HCT116 (cell line): ENCODE measurements at regions not wholly inside any gene's neighbourhood (a gene's known extent, or its start where the extent isn't known, plus 50 kb on each side); places are given as distances from the start of the nearest gene placed in this dataset.

Source experiments
- ATAC-seq: fragments of 200-7000 bp; cut with Tn5 transposase; 2 replicates; pipeline ENCODE4 v1.9.1; 2020; ENCODE audit warnings: mild to moderate bottlenecking, moderate library complexity
- BruUV-seq: library from RNA; stranded (reverse); fragments of 400-500 nt; replicated peaks from 2 replicates; lab custom pipeline; 2021; lab: Mats Ljungman, UMichigan
- CTCF ChIA-PET: fragments of 300-600 bp; sonication (Branson Sonifier 250); formaldehyde crosslinking; loops from one replicate; lab custom pipeline; 2021; ENCODE audit warnings: antibody characterized with exemption; lab: Charles Lee
- POLR2A ChIA-PET: fragments of 300-600, 350-600 bp; sonication (Branson Sonifier 250); formaldehyde crosslinking; loops from one replicate; lab custom pipeline; 2021; ENCODE audit warnings: antibody characterized with exemption; lab: Charles Lee
- RAD21 ChIA-PET, 2 experiments: fragments of 300-600 bp; sonication (Branson Sonifier 250); formaldehyde crosslinking; loops; one replicate each; lab custom pipeline; 2023; ENCODE audit warnings: low total read pairs in 2 of 2; ENCODE audit not compliant: uncharacterized antibody in 2 of 2, unreplicated experiment in 2 of 2, low non-redundant PET in 1 of 2; lab: Charles Lee
- DNase-seq: peaks from one replicate; pipeline ENCODE4 v3.0.0-alpha.2; 2010; ENCODE audit warnings: low read depth, low spot score
- H2AFZ ChIP-seq: fragments of 200-600 bp; shearing (Covaris generic), sonication (generic); 2 replicates; pipeline ENCODE4 v1.6.1; 2017; ENCODE audit warnings: low read depth, mixed run types, mixed read lengths, antibody characterized with exemption, low read length; ENCODE audit not compliant: poor library complexity, severe bottlenecking
- H3K27ac ChIP-seq: 2 replicates; pipeline ENCODE4 v1.5.1; 2012; ENCODE audit warnings: low read depth, low read length
- H3K27me3 ChIP-seq: fragments of 200-600 bp; sonication (generic); 2 replicates; pipeline ENCODE4 v1.6.1; 2016; ENCODE audit warnings: mixed run types, low read length, mixed read lengths; ENCODE audit not compliant: insufficient read depth
- H3K36me3 ChIP-seq, 2 experiments: fragments of 200-500 bp in 1 of 2; fragments of 200-600 bp in 1 of 2; sonication (Bioruptor generic) in 1 of 2; sonication (generic) in 1 of 2; 2 replicates each; pipeline versions ENCODE4 v1.5.1 to v1.6.1; 2014 to 2016; ENCODE audit warnings: low read length in 2 of 2, inconsistent platforms in 1 of 2, mixed read lengths in 1 of 2, mixed run types in 1 of 2; ENCODE audit not compliant: insufficient read depth in 2 of 2, control insufficient read depth in 1 of 2
- H3K4me1 ChIP-seq, 2 experiments: fragments of 200-600 bp in 1 of 2; sonication (generic) in 1 of 2; 2 replicates each; pipeline versions ENCODE4 v1.5.1 to v1.6.1; 2012 to 2017; ENCODE audit warnings: low read length in 2 of 2, inconsistent platforms in 1 of 2, mild to moderate bottlenecking in 1 of 2, mixed read lengths in 1 of 2, mixed run types in 1 of 2, moderate library complexity in 1 of 2; ENCODE audit not compliant: insufficient read depth in 2 of 2, control insufficient read depth in 1 of 2
- H3K4me2 ChIP-seq: fragments of 200-600 bp; sonication (generic); 2 replicates; pipeline ENCODE4 v1.6.1; 2017; ENCODE audit warnings: mixed run types, low read length, mixed read lengths
- H3K4me3 ChIP-seq, 2 experiments: fragments of 200-600 bp in 1 of 2; sonication (generic) in 1 of 2; replicated peaks in 1 of 2; 2 replicates each; pipeline ENCODE4 v1.5.1; 2011 to 2016; ENCODE audit warnings: low read length in 2 of 2, control low read depth in 1 of 2, low read depth in 1 of 2, mild to moderate bottlenecking in 1 of 2, mixed read lengths in 1 of 2, mixed run types in 1 of 2
- H3K79me2 ChIP-seq: fragments of 200-600 bp; sonication (generic); 2 replicates; pipeline ENCODE4 v1.6.1; 2017; ENCODE audit warnings: mild to moderate bottlenecking, mixed run types, low read length, moderate library complexity, mixed read lengths; ENCODE audit not compliant: insufficient read depth
- H3K9ac ChIP-seq: fragments of 200-600 bp; sonication (generic); 2 replicates; pipeline ENCODE4 v1.6.1; 2016; ENCODE audit warnings: low read length, mixed read lengths
- H3K9me2 ChIP-seq: fragments of 200-600 bp; sonication (generic), shearing (Covaris generic); 2 replicates; pipeline ENCODE4 v1.6.1; 2017; ENCODE audit warnings: mixed run types, mild to moderate bottlenecking, moderate library complexity; ENCODE audit not compliant: insufficient read depth
- H3K9me3 ChIP-seq, 2 experiments: fragments of 200-500 bp in 1 of 2; fragments of 200-600 bp in 1 of 2; sonication (Bioruptor generic) in 1 of 2; sonication (generic) in 1 of 2; 2 replicates each; pipeline ENCODE4 v1.6.1; 2014 to 2017; ENCODE audit warnings: low read length in 2 of 2, mixed read lengths in 2 of 2, inconsistent platforms in 1 of 2, low read depth in 1 of 2, mild to moderate bottlenecking in 1 of 2, mixed run types in 1 of 2, moderate library complexity in 1 of 2; ENCODE audit not compliant: control insufficient read depth in 1 of 2, insufficient read depth in 1 of 2
- H4K20me1 ChIP-seq: fragments of 200-600 bp; sonication (generic), shearing (Covaris generic); 2 replicates; pipeline ENCODE4 v1.6.1; 2017; ENCODE audit warnings: mixed run types, mild to moderate bottlenecking, moderate library complexity; ENCODE audit not compliant: insufficient read depth
- CEBPB ChIP-seq: IDR thresholded peaks from 2 replicates; pipeline ENCODE4 v1.6.1; 2012; ENCODE audit warnings: low read depth
- POLR2A ChIP-seq: IDR thresholded peaks from 2 replicates; pipeline ENCODE4 v1.7.0; 2011; ENCODE audit warnings: borderline replicate concordance; ENCODE audit not compliant: insufficient read depth, insufficient read length; ENCODE audit errors: extremely low read depth
- YY1 ChIP-seq: IDR thresholded peaks from 2 replicates; pipeline ENCODE4 v1.6.1; 2011; ENCODE audit warnings: low read length, low read depth, moderate library complexity, mild to moderate bottlenecking; ENCODE audit not compliant: insufficient replicate concordance; ENCODE audit errors: extremely low read depth
- intact Hi-C: fragments of 100-400 bp; cut with micrococcal nuclease; formaldehyde crosslinking; loops from 2 replicates; pipeline ENCODE4 v1.10.0; 2022
- TF ChIP-seq, protein P1 (sequence below): IDR thresholded peaks from 2 replicates; pipeline ENCODE4 v1.6.1; 2012; ENCODE audit warnings: low read depth
- TF ChIP-seq, protein P2 (sequence below): IDR thresholded peaks from 2 replicates; pipeline ENCODE4 v1.6.1; 2011; ENCODE audit warnings: mild to moderate bottlenecking, low read length, moderate library complexity; ENCODE audit not compliant: insufficient replicate concordance; ENCODE audit errors: extremely low read depth

DNA sequence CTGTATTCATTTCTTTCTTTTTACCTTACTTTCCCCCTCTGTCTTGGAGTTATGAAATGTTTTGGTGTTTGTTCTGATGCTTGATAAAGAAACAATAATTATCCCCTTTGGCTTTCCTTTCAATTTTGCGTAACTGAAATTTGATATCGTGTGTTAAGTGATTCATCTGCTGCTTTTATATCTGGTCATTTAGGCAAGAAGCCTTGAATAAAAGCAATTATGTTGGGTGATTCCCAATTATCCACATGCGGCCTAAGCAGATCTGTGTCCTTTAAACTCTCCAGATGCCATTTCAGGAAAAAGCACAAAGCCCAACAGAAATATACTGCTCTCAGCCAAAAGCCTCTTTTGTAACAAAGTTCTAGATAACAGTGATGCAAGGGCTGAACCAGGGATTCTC, 92.8 kb downstream of the TAF11L14 start:
- POLR2A ChIA-PET: no interaction called here
- Histone ChIP-seq H3K27me3 (no peaks in the 10 kb centered on the region), H4K20me1 (no peaks in the 10 kb centered on the region), H3K9me2 (no peaks in the 10 kb centered on the region), H2AFZ (no peak overlapping the region), H3K79me2 (no peaks in the 10 kb centered on the region), H3K9ac (no peak overlapping the region), H3K27ac (no peak overlapping the region), H3K36me3 (no peaks in the 10 kb centered on the region), H3K4me3 (no peak overlapping the region), H3K4me2 (no peak overlapping the region), H3K4me1 (no peaks in the 10 kb centered on the region), H3K9me3 (peaks cover 8 to 47% of the 10 kb centered on the region in 2 experiments; a peak in 3 of 4 replicates)
- no peak for ATAC-seq
- RAD21 ChIA-PET: no interaction called here
- CTCF ChIA-PET: no interaction called here
- no TSS peak for BruUV-seq
- DNase-seq: no peak
- no peak for TF ChIP-seq CEBPB
- TF ChIP-seq, protein P1, sequence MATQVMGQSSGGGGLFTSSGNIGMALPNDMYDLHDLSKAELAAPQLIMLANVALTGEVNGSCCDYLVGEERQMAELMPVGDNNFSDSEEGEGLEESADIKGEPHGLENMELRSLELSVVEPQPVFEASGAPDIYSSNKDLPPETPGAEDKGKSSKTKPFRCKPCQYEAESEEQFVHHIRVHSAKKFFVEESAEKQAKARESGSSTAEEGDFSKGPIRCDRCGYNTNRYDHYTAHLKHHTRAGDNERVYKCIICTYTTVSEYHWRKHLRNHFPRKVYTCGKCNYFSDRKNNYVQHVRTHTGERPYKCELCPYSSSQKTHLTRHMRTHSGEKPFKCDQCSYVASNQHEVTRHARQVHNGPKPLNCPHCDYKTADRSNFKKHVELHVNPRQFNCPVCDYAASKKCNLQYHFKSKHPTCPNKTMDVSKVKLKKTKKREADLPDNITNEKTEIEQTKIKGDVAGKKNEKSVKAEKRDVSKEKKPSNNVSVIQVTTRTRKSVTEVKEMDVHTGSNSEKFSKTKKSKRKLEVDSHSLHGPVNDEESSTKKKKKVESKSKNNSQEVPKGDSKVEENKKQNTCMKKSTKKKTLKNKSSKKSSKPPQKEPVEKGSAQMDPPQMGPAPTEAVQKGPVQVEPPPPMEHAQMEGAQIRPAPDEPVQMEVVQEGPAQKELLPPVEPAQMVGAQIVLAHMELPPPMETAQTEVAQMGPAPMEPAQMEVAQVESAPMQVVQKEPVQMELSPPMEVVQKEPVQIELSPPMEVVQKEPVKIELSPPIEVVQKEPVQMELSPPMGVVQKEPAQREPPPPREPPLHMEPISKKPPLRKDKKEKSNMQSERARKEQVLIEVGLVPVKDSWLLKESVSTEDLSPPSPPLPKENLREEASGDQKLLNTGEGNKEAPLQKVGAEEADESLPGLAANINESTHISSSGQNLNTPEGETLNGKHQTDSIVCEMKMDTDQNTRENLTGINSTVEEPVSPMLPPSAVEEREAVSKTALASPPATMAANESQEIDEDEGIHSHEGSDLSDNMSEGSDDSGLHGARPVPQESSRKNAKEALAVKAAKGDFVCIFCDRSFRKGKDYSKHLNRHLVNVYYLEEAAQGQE: no peak
- TF ChIP-seq YY1: no peak
- TF ChIP-seq POLR2A: no peak
- TF ChIP-seq, protein P2, sequence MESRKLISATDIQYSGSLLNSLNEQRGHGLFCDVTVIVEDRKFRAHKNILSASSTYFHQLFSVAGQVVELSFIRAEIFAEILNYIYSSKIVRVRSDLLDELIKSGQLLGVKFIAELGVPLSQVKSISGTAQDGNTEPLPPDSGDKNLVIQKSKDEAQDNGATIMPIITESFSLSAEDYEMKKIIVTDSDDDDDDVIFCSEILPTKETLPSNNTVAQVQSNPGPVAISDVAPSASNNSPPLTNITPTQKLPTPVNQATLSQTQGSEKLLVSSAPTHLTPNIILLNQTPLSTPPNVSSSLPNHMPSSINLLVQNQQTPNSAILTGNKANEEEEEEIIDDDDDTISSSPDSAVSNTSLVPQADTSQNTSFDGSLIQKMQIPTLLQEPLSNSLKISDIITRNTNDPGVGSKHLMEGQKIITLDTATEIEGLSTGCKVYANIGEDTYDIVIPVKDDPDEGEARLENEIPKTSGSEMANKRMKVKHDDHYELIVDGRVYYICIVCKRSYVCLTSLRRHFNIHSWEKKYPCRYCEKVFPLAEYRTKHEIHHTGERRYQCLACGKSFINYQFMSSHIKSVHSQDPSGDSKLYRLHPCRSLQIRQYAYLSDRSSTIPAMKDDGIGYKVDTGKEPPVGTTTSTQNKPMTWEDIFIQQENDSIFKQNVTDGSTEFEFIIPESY: no peak
- intact Hi-C loops: no loop called here
